ENCODE measurements at regions not wholly inside any gene's neighbourhood (a gene's known extent, or its start where the extent isn't known, plus 50 kb on each side); places are given as distances from the start of the nearest gene placed in this dataset.

GRCh38 chr1:200279810-200280411 is 129.9 kb downstream of the ZNF281 start:
- Histone ChIP-seq H3K27ac (ENCODE audit: low read length) (no peak overlapping the region), H3K4me2 (ENCODE audit: insufficient read depth, low read length) (no peak overlapping the region), H3K9me3 (ENCODE audit: insufficient read depth, low read length, severe bottlenecking) (no peaks in the 10 kb centered on the region), H3K27me3 (ENCODE audit: insufficient read depth, low read length, poor library complexity) (peaks cover 10% of the 10 kb centered on the region), H4K20me1 (ENCODE audit: insufficient read depth, low read length) (no peaks in the 10 kb centered on the region), H3K4me1 (ENCODE audit: insufficient read depth, low read length) (no peaks in the 10 kb centered on the region), H3K4me3 (ENCODE audit: low read depth in 1 of 2, low read length in 2 of 2) (no peak overlapping the region), H2AFZ (ENCODE audit: low read depth, low read length) (no peak overlapping the region), H3K36me3 (ENCODE audit: insufficient read depth, low read length) (no peaks in the 10 kb centered on the region), H3K9ac (ENCODE audit: low read depth, low read length) (no peak overlapping the region), H3K79me2 (ENCODE audit: insufficient read depth, low read length) (no peaks in the 10 kb centered on the region)
- ATAC-seq (ENCODE audit: insufficient read depth, low read depth) (no peak), DNase-seq (peak; percentile 34)
- TF ChIP-seq CTCF (IDR thresholded peaks at IDR 0.05; ENCODE audit: borderline replicate concordance, extremely low read depth, low read length, poor library complexity, severe bottlenecking) (peak; percentile 81), EZH2 (IDR thresholded peaks at IDR 0.05; ENCODE audit: borderline replicate concordance, low read depth, low read length, severe bottlenecking) (no peak)

- no peaks in the 10 kb centered on the region for H3K36me3 ChIP-seq (ENCODE audit: insufficient read depth, low read length)
- ATAC-seq (ENCODE audit: insufficient read depth, low read depth) (no peak), DNase-seq (no peak)
- no peaks in the 10 kb centered on the region for H4K20me1 ChIP-seq (ENCODE audit: insufficient read depth, low read length)
- H3K79me2 ChIP-seq (ENCODE audit: insufficient read depth, low read length), result no peaks in the 10 kb centered on the region
- peaks cover 18% of the 10 kb centered on the region for H3K27me3 ChIP-seq (ENCODE audit: insufficient read depth, low read length, poor library complexity)
- TF ChIP-seq EZH2 (IDR thresholded peaks at IDR 0.05; ENCODE audit: borderline replicate concordance, low read depth, low read length, severe bottlenecking), result no peak
- TF ChIP-seq CTCF (IDR thresholded peaks at IDR 0.05; ENCODE audit: borderline replicate concordance, extremely low read depth, low read length, poor library complexity, severe bottlenecking), result no peak
- H3K9me3 ChIP-seq (ENCODE audit: insufficient read depth, low read length, severe bottlenecking), result no peaks in the 10 kb centered on the region
- H3K4me1 ChIP-seq (ENCODE audit: insufficient read depth, low read length), result no peaks in the 10 kb centered on the region
- no peak overlapping the region for H3K27ac ChIP-seq (ENCODE audit: low read length)
- no peak overlapping the region for H3K9ac ChIP-seq (ENCODE audit: low read depth, low read length)
- no peak overlapping the region for H3K4me3 ChIP-seq (ENCODE audit: low read depth in 1 of 2, low read length in 2 of 2)
- H3K4me2 ChIP-seq (ENCODE audit: insufficient read depth, low read length), result no peak overlapping the region
- H2AFZ ChIP-seq (ENCODE audit: low read depth, low read length), result no peak overlapping the region
Observed at GRCh38 chr1:200275816-200276453, 133.9 kb downstream of the ZNF281 start.

GRCh38 chr1:200275415-200275814 is 134.4 kb downstream of the ZNF281 start:
- DNase-seq (no peak), ATAC-seq (ENCODE audit: insufficient read depth, low read depth) (no peak)
- Histone ChIP-seq H3K79me2 (ENCODE audit: insufficient read depth, low read length) (no peaks in the 10 kb centered on the region), H3K27me3 (ENCODE audit: insufficient read depth, low read length, poor library complexity) (peaks cover 20% of the 10 kb centered on the region), H3K4me2 (ENCODE audit: insufficient read depth, low read length) (no peak overlapping the region), H3K9ac (ENCODE audit: low read depth, low read length) (no peak overlapping the region), H3K27ac (ENCODE audit: low read length) (no peak overlapping the region), H2AFZ (ENCODE audit: low read depth, low read length) (no peak overlapping the region), H4K20me1 (ENCODE audit: insufficient read depth, low read length) (no peaks in the 10 kb centered on the region), H3K4me1 (ENCODE audit: insufficient read depth, low read length) (no peaks in the 10 kb centered on the region), H3K9me3 (ENCODE audit: insufficient read depth, low read length, severe bottlenecking) (no peaks in the 10 kb centered on the region), H3K4me3 (ENCODE audit: low read depth in 1 of 2, low read length in 2 of 2) (no peak overlapping the region), H3K36me3 (ENCODE audit: insufficient read depth, low read length) (no peaks in the 10 kb centered on the region)
- TF ChIP-seq CTCF (IDR thresholded peaks at IDR 0.05; ENCODE audit: borderline replicate concordance, extremely low read depth, low read length, poor library complexity, severe bottlenecking) (no peak), EZH2 (IDR thresholded peaks at IDR 0.05; ENCODE audit: borderline replicate concordance, low read depth, low read length, severe bottlenecking) (no peak)
